DMS153 treated with DMSO at 0.1 percent for 48 hours (cell line): ENCODE measurements at regions not wholly inside any gene's neighbourhood (a gene's known extent, or its start where the extent isn't known, plus 50 kb on each side); places are given as distances from the start of the nearest gene placed in this dataset.

Experiments used
- DNase-seq: peaks from one replicate; lab custom pipeline; 2025; ENCODE audit not compliant: unreplicated experiment; lab: John Stamatoyannopoulos, UW

DNA sequence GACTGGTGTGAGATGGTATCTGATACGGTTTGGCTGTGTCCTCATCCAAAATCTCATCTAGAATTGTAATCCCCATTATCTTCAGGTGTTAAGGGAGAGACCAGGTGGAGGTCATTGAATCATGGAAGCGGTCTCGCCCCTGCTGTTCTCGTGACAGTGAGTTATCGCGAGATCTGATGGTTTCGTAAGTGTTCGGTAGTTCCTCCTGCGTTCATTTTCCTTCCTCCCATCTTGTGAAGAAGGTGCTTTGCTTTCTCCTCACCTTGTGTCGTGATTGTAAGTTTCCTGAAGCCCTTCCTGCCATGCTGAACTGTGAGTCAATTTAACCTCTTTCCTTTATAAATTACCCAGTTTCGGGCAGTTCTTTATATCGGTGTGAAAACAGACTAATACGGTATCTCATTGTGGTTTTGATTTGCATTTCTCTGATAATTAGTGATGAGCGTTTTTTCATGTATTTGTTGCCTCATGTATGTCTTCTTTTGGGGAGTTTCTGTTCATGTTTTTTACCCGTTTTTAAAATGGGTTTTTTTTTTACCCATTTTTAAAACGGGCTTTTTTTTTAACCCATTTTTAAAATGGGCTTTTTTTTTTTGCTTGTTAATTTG is 102.8 kb upstream of the SLC10A2 start:
- DNase-seq: no peak

DNA sequence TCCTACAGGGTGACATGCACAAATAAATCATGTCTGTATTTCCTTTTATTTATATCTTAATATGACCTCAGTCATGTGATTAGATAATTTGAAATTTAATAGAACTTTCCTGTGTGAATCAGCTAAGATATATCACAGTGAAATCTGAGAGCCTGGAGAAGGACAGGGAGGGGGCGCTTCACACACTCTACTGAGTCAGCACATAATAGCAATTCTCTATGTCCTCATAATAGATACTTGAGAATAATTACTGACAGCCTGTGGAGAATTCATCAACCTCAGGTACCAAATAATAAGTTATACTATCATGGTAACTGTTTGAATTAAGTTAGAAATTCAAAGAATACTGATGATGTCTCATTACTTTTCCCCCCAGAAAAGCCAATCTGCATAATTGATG is 98.0 kb upstream of the SLC10A2 start:
- DNase-seq: no peak

DNA sequence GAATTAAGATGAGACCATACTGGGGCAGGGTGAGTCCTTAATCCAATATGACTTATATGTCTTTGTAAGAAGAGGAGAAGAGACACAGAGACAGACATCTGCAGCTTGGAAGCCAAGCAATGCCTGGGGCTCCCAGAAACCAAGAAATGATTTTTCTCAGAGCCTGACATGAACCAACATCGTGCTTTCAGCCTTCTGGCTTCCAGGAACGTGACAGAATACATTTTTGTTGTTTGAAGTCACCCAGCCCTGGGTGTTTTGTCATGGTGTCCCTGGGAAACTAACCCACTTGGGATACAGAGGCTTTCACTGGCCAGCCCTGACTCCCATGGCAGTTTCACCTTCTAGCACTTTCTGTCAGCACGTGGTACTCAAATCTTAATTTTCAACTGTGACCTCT is 95.3 kb upstream of the SLC10A2 start:
- no peak for DNase-seq

DNA sequence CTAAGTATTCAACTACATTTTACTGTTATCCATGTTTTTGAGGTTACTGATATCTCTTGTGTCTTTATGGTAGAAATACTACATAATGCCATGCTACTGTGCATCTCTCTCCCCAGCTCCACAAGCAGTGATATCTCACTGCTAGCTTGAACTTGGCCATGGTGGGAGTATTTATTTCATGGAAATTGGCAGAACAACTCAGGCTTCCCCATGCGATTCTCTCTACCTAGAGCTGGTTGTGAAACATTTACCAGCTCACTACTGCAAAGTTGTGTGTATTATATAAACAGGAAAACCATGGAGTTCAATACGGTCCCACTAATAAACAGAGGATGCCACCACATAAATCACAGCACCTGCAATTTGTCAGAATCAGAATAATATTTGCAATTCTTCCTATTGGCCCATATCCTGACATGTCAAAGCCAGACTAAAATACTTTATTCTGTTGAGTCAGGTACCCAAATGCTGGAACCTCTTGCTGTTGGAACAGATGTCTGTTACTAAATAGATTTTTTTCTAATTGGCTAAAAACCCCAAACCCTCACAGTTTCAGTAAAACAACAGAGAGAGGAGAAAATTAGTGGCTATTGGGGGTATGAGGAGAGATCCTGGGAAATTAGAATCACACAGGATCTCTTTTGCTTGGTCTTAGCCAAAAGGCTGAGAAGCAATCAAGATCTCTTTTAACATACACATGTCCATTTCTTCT is 91.4 kb upstream of the SLC10A2 start:
- DNase-seq: no peak

- DNase-seq: no peak
Measured at GRCh38 chr13:103157016-103157415, 90.8 kb upstream of the SLC10A2 start.

DNA sequence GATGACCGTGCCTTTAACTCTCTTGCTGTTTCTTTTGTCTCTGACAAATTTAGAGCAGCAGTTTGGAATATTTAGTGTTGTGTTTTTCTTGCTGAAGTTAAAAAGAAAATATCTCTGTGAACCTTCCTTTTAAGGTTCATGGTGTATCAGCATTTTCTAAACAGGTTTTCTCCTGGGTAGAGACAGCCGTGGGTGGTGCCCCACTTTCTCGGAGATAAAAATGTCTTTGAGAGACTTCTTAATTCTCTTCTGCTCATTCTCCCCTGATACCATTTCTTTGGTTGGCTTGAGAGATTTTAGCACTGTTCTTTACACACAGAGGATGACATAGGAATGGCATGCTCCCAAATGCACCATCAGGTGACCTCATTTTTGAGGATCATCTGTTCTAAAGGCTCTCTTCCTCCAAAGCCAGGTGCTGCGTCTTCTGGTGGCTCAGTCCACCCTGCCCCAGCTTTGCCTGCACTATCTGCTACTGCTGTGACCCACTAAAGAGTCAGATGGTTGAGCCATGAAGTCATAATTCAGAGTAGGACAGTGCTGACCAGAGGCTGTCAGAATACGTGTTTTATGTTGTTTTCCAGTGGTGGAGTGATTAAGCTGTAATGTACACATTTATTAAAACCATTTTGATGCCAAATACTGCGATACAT is 90.3 kb upstream of the SLC10A2 start:
- DNase-seq: no peak

DNA sequence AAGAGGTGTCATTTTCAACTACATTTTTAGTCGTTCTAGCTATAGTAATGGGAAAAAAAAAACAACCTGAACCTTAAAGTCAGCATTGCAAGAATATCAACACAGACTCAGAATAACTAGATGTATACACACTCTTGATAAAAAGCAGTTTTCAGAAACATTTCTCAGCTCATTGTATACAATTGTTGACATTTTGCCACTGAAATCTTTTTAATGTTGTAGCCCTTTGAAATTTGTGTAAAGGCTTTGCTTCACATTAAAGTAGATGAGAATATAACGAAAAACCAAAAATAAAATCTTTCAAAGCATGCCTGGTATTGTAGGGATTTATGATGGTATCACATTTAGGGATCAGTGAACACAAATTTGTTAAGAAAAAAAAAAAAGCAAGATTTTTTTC is 87.2 kb upstream of the SLC10A2 start:
- DNase-seq: no peak

GRCh38 chr13:103147961-103148360 is 81.7 kb upstream of the SLC10A2 start:
- DNase-seq: no peak

GRCh38 chr13:103145442-103145841 is 79.2 kb upstream of the SLC10A2 start:
- DNase-seq: no peak

DNA sequence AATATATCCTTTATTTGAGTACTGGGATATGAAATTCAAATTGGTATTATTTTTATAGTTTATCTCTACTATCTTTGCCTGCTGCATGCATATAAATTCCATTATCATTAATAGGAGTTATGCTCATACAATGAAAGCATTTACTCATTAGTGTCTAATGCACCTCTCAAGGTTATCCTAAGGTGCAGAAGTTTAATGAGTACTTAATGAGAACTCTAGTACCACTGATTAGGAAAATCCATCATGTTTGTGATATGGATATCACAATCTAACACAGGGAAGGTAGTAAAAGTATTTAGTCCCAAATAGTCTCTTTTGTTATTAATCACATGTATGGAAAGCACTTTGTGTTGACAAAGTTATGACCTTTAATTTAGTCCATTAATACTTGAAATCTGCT is 77.2 kb upstream of the SLC10A2 start:
- no peak for DNase-seq

DNA sequence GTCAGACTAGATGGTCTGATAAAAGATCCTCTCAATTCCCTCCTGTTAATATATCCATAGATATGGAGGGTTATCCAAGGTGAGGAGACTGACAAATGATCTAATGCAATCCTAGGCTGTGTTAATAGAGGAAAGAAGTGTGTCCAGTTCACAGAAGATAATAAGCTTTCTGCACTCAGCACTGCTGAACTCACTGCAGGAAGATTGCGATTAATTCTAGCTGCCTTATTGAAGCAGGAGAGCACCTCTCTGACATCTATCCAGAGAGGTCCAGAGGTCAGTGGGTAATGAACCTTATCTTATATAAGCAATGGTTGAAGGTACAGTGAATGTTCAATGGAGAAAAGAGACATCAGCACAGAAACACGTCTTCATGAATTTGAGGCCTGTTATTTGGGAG is 75.9 kb upstream of the SLC10A2 start:
- no peak for DNase-seq

DNA sequence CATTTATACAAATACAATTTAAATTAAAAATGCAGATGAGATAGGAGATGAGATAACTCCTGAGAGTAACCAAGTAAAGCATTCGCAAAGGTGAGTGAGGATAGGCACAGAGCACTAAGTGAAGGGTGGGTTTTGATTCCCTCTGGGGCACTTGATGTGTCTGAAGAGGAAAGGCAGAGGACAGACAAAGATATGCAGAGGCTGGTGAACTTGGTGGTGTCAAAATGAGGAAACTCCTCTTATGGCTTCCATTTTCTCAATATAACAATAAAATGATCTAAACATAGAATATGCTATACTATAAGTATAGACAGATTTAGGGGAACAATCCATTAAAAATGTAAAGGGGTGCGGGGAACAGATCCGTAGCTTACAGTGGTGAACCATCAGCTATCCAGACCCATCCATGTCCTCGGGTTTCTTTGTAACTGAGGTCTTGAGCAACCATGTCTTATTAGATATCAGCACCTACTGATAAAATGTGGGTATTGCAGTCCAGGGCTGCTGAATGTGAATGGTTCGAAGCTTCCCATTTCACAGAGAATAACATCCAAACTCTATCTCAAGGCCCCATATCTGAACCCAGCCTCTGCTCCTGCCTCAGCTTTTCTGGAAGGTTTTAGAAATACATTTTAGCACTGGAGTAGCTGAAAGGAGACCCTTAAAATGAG is 73.9 kb upstream of the SLC10A2 start:
- no peak for DNase-seq

DNA sequence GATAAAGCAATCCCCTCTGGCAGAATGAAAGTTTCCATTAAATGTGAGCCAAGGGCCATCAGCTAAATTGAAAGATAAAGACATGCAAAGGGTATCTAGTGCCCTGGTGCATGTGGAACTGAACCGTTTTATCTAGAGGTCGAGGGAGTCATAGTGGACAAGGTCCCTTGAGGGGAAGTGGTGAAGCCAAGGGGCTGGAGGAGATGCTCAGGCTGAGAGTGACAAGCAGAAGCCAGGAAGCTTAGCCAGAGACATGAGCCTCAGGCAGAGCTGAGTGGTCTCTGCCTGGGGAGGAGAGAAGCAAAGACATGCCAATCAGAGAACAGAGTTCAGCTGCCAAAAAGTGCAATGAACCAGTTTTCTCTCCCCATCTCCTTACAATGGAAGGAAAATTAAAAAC is 68.1 kb upstream of the SLC10A2 start:
- DNase-seq: no peak

DNA sequence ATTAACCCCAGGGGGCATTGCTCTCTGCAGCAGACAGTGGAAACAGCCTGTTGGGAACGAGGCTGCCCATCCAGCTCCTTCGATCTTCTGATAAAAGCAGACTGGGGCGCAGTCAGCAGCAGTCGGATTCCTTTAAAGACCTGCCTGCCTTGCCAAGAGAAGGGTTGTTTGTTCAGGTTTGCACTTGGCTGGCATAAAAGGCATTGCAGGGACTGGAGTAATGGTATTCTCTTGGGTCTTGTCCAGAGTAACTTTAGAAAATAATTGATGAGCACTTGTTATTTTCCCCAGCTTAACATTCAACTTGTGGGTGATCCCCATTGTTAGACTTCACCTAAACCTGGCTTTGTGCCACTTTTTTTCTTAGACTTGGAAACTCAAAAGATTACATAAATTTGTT is 67.3 kb upstream of the SLC10A2 start:
- DNase-seq: no peak

- no peak for DNase-seq
Measured at GRCh38 chr13:103130681-103131210, 64.5 kb upstream of the SLC10A2 start.

- no peak for DNase-seq
Measured at GRCh38 chr13:103130146-103130545, 63.9 kb upstream of the SLC10A2 start.
